ENCODE measurements at regions not wholly inside any gene's neighbourhood (a gene's known extent, or its start where the extent isn't known, plus 50 kb on each side); places are given as distances from the start of the nearest gene placed in this dataset.

DNA sequence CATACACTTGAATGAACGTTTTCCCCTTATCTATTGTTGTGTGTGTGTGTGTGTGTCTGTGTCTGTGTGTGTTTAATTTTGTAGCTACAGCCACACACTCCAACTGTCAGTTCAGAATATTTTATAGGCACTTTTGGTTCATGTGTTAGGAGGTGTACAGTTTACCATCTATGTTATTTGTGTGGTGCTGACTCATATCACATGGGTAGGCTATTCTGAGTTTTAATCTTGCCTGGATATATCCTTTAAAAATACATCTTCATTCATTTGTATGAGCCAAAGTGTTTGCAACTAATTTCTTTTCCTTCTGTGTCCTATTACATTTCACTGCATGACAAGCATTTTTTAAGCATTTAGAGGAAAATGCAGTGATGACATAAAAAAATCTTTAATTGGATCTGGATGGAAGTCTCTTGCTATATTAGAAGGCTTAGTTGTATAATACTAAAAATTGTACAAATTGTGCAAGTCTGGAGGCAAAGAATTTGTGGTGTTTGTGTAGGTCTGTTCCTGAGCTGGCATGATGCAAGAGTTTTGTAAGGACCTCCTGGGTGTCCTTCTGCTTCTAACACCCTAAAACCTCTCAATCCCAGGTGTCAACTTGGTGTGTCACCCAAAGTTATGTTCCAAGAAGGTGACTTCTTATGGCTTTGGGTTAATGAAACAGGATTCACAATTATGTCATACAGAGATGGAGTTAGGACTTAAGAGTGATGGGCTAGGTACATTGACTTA lies 52.4 kb upstream of the HMHB1 start:
- Histone ChIP-seq H3K36me3 (replicated peaks; ENCODE audit: insufficient read depth, low read depth) (no peaks in the 10 kb centered on the region), H3K9me3 (ENCODE audit: low read depth) (no peaks in the 10 kb centered on the region), H4K20me1 (ENCODE audit: insufficient read depth, poor library complexity, severe bottlenecking) (no peaks in the 10 kb centered on the region), H3K4me2 (no peak overlapping the region), H3K79me2 (no peaks in the 10 kb centered on the region), H3K4me3 (no peak overlapping the region), H3K27me3 (no peaks in the 10 kb centered on the region), H3K27ac (no peak overlapping the region), H2AFZ (no peak overlapping the region), H3K9me2 (replicated peaks; ENCODE audit: insufficient read depth) (no peaks in the 10 kb centered on the region), H3K4me1 (ENCODE audit: insufficient read depth) (no peaks in the 10 kb centered on the region)
- TF ChIP-seq CTCF (IDR thresholded peaks at IDR 0.05; ENCODE audit: poor library complexity) (no peak), EZH2 (IDR thresholded peaks at IDR 0.05; ENCODE audit: borderline replicate concordance) (no peak)
- no peak for DNase-seq (ENCODE audit: low spot score)
- WGBS (ENCODE audit: low lambda C conversion rate, missing lambda C conversion rate): 21% methylated on average over 1 of the region's 1 CpG

GRCh38 chr5:143758750-143759149 lies 53.2 kb upstream of the HMHB1 start:
- DNase-seq (ENCODE audit: low spot score): no peak
- H3K36me3 ChIP-seq (replicated peaks; ENCODE audit: insufficient read depth, low read depth): no peaks in the 10 kb centered on the region
- no peaks in the 10 kb centered on the region for H4K20me1 ChIP-seq (ENCODE audit: insufficient read depth, poor library complexity, severe bottlenecking)
- no peaks in the 10 kb centered on the region for H3K4me1 ChIP-seq (ENCODE audit: insufficient read depth)
- no peak overlapping the region for H3K4me3 ChIP-seq
- H3K79me2 ChIP-seq: no peaks in the 10 kb centered on the region
- no peak overlapping the region for H2AFZ ChIP-seq
- TF ChIP-seq EZH2phosphoT487 (IDR thresholded peaks at IDR 0.05; ENCODE audit: low read depth, severe bottlenecking, unreplicated experiment) (no peak), CTCF (IDR thresholded peaks at IDR 0.05; ENCODE audit: poor library complexity) (no peak)
- H3K9me2 ChIP-seq (replicated peaks; ENCODE audit: insufficient read depth): no peaks in the 10 kb centered on the region
- 53% methylated on average over 3 of the region's 3 CpGs for WGBS (ENCODE audit: low lambda C conversion rate, missing lambda C conversion rate)
- H3K4me2 ChIP-seq: no peak overlapping the region
- H3K27ac ChIP-seq: no peak overlapping the region
- H3K27me3 ChIP-seq: no peaks in the 10 kb centered on the region
- no peaks in the 10 kb centered on the region for H3K9me3 ChIP-seq (ENCODE audit: low read depth)

DNA sequence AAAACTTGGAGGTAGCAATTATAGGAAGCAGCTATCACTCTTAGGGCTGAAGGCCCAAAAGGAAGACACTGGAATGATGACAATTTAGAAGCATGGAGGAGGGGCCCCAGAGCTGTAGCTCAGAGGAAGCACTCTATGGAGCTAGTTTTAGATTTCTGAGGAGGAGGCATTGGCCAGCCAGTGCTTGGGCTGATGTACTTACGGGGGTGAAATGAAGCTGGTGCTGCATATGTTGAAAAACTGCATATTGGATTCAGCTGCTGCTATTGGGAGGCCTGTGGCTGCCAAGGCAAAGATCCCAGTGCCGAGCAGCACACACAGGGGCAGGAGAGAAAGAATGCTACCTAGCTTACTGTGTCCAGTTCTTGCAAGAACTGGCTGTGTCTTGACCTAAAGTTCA lies 53.9 kb upstream of the HMHB1 start:
- DNase-seq (ENCODE audit: low spot score): no peak
- no peak overlapping the region for H3K4me3 ChIP-seq
- H3K27me3 ChIP-seq: no peaks in the 10 kb centered on the region
- no peak overlapping the region for H3K27ac ChIP-seq
- H3K9me2 ChIP-seq (replicated peaks; ENCODE audit: insufficient read depth): no peaks in the 10 kb centered on the region
- no peaks in the 10 kb centered on the region for H3K4me1 ChIP-seq (ENCODE audit: insufficient read depth)
- H4K20me1 ChIP-seq (ENCODE audit: insufficient read depth, poor library complexity, severe bottlenecking): no peaks in the 10 kb centered on the region
- H3K9me3 ChIP-seq (ENCODE audit: low read depth): no peaks in the 10 kb centered on the region
- H3K4me2 ChIP-seq: no peak overlapping the region
- H3K79me2 ChIP-seq: no peaks in the 10 kb centered on the region
- TF ChIP-seq EZH2phosphoT487 (IDR thresholded peaks at IDR 0.05; ENCODE audit: low read depth, severe bottlenecking, unreplicated experiment): no peak
- TF ChIP-seq CTCF (IDR thresholded peaks at IDR 0.05; ENCODE audit: poor library complexity): no peak
- no peak for TF ChIP-seq EZH2 (IDR thresholded peaks at IDR 0.05; ENCODE audit: borderline replicate concordance)
- WGBS (ENCODE audit: low lambda C conversion rate, missing lambda C conversion rate): 89% methylated on average over 2 of the region's 2 CpGs
- H3K36me3 ChIP-seq (replicated peaks; ENCODE audit: insufficient read depth, low read depth): no peaks in the 10 kb centered on the region
- no peak overlapping the region for H2AFZ ChIP-seq

DNA sequence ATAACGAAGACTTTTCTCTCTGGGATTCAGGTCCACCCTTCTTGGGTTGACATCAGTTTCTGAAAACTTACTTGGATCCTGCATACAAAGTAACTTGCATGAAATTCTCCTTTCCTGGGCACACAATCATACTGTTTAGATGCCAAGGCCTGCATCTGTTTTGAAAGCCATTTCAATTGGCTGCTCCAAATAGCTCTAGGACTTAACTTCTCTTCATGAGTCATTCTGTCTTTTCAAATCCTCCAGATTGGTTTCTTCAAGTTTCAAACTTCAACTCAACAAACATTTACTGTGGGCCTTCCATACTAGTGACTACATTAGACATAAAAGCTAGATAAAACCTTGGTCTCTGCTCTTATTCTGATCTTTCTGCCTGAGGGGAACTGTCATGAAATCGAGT lies 54.8 kb upstream of the HMHB1 start:
- no peak for TF ChIP-seq CTCF (IDR thresholded peaks at IDR 0.05; ENCODE audit: poor library complexity)
- TF ChIP-seq EZH2 (IDR thresholded peaks at IDR 0.05; ENCODE audit: borderline replicate concordance): no peak
- no peak for TF ChIP-seq EZH2phosphoT487 (IDR thresholded peaks at IDR 0.05; ENCODE audit: low read depth, severe bottlenecking, unreplicated experiment)
- Histone ChIP-seq H2AFZ (no peak overlapping the region), H3K36me3 (replicated peaks; ENCODE audit: insufficient read depth, low read depth) (no peaks in the 10 kb centered on the region)

More for the DNA sequence above, 54.8 kb upstream of the HMHB1 start:
- no peaks in the 10 kb centered on the region for H4K20me1 ChIP-seq (ENCODE audit: insufficient read depth, poor library complexity, severe bottlenecking)
- H3K27ac ChIP-seq: no peak overlapping the region
- H3K4me2 ChIP-seq: no peak overlapping the region
- 84% methylated on average over 2 of the region's 2 CpGs for WGBS (ENCODE audit: low lambda C conversion rate, missing lambda C conversion rate)
- no peak for DNase-seq (ENCODE audit: low spot score)
- no peaks in the 10 kb centered on the region for H3K27me3 ChIP-seq
- no peaks in the 10 kb centered on the region for H3K9me3 ChIP-seq (ENCODE audit: low read depth)
- no peaks in the 10 kb centered on the region for H3K79me2 ChIP-seq
- H3K4me1 ChIP-seq (ENCODE audit: insufficient read depth): no peaks in the 10 kb centered on the region
- H3K4me3 ChIP-seq: no peak overlapping the region
- H3K9me2 ChIP-seq (replicated peaks; ENCODE audit: insufficient read depth): no peaks in the 10 kb centered on the region

Measured in hepatocyte (in vitro differentiated cells).